ENCODE measurements at regions not wholly inside any gene's neighbourhood (a gene's known extent, or its start where the extent isn't known, plus 50 kb on each side); places are given as distances from the start of the nearest gene placed in this dataset.
A peak's percentile ranks its signal among the peaks of the same experiment; 100 is the strongest.
"Not testable (repeated sequence)": the region's sequence is repeated elsewhere in the genome, so short reads cannot be mapped to it uniquely, and the experiment has no call there.

DNA sequence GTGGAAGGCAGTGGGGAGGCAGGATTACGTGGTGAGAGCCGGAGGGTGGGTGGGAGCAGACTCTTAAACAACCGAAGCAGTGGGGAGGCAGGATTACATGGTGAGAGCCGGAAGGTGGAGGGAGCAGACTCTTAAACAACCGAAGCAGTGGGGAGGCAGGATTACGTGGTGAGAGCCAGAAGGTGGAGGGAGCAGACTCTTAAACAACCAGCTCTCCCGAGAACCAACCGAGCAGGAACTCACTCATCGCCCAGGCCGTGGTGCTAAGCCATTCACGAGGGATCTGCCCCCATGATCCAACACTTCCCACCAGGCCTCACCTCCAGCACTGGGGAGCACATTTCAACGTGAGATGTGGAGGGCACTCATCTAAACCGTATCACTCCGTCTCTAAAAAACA, 87.7 kb downstream of the RTP5 start:
- no peak for DNase-seq (ENCODE audit: low read depth)

DNA sequence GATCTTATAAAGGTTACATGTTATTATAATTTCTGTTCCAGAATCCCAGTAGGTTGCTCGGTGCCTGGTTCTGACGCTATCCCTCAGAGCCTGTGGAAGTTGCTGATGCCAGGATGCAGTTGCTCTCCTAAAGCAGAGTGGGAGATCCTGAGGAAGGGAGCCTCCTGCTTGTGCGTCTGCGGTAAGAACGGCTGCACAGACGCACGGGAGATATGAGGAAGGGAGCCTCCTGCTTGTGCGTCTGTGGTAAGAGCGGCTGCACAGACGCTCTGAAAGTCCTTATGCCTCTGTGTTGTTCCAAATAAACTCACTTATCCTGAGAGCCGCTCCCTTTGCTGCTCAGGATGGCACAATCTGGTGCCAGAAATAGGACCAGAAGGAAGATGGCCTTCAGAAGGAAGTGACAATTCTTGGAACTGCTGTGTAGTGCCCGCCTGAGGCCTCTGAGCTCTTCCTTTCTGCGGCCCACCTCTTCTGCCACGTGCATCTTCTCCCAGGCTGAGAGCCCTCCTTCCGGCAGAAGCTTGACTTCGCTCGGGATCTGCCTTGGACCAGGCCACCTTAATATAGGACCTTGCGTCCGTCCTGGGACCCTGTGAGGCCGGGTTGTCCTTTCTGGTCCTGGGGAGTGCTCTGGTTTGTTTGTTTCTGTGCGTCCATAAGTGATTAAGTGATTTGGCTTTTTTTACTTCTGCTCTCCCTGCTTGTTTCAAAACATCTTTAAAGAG, 89.5 kb downstream of the RTP5 start:
- DNase-seq (ENCODE audit: low read depth) = no peak

DNA sequence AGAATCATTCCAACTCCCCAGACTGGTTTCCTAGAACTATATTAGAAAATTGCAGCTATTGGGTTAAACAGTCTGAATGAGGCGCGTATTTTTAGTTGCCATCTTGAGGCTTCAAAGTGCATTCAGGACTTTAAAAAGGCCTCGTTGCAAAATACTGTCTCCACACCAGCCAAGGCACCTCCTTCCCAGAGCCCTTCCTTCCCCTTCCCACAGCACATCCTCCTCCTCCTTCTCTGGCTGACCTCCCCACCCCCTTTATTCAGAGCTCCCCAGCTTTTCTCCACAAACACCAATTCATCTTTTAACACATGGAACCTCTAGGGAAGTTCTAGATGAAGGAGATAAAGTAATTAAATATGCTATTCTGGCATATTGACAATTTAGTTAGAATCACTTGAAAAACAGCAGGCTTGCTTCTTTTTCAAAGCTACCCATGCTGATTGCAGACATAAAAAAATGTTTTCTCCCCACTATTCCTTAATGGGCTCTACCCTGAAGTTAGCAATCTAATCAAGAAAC, 90.3 kb downstream of the RTP5 start:
- DNase-seq (ENCODE audit: low read depth) = no peak

DNA sequence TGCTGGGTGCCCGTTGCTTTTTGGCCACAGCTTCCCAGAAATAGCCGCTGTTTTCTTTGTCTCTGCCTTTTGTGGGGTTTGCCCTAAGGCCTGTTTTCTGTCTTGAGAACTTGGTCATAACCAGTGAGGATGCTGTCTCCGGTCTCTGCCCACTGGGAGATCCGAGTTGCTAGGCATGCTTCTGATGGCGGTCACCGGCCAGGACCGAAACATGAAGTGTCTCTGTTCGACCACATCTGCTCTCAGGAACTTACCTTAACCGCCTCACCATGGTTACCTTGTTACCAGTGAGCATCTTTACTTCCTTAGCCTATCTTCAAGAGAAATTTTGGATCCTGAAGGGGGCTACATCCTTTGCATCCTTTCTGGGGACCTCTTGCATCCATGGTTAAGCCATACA, 91.9 kb downstream of the RTP5 start:
- DNase-seq (ENCODE audit: low read depth) = no peak

DNA sequence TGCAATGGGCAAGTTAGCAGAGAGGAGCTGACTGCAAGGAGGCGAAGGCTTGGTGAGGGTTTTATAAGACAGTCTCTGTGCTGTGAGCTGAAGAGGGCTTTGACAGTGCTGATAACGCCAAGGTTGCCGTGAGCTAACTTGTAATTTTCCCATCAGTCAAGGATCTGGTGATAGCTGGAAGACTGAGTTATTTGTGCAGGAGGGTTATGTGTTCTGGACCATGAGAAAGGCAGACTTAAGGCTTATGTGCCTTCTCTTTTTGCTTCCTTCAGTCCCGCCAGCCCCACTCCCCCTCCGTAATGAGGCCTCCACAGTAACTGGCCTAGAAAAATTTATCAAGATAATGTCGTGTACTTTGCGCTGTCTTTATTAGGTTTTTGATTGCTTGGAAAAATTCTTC, 94.6 kb downstream of the RTP5 start:
- DNase-seq (ENCODE audit: low read depth) = no peak

DNA sequence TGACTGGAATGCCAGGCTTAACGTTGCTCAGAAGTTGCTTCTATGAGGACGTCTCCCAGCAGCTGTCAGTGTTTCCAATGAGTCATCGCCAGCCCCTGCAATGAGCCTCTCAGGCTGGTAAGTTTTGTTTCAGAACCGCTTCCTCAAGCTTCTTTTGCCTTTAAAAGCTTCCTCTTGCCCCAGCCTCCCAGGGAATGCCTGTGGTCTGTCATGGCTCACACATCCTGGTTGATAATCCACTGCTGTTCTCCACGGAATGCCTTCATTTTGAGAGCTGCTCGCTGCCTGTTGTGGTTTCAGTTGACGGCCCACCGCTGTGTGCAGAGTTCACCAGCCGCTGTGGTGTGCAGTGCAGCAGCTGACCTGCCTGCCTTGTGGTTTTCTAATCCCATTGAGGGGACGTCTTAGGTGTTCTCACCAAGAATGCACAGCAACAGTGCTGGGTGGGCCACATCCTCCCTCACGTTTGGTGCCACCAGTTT, 96.4 kb downstream of the RTP5 start:
- DNase-seq (ENCODE audit: low read depth) = peak; percentile 90

DNA sequence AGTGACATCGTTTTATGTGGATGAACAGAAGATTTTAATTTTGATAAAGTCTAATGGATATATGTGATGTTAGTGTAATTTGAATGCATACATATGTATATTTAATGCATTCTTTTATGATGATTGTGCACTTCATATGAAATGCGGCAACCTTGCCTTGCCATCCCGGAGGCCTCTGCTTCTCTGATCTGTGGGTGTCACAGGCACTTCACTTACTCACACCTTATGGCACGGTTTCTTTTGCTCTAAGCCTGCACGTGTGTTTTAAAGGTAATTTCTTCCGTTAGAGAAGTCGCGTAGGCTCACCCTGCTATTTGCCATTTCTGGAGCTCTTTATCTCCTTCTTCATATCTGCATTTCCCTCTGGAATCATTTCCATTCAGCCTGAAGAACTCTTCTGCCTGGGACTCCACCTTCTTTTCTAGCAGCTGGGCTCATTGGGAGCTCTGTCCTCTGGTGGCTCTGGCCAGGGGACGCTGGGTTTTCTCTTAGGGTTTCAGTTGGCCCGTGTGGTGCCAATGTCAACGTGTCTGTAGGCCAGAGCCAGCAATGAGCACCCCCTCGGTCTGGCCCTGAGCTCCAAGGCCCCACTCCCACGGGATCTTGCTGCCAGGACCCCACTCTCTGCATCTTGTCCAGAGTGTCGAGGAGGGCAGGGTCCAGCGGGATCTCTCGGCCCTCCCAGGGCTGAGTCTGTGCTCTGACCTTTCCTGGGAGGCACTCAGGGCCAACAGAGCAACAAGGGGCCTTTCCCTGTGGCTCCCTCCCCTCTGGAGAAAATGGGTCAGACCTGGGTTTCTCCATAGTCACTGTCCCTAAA, 97.3 kb downstream of the RTP5 start:
- DNase-seq (ENCODE audit: low read depth) = no peak

DNA sequence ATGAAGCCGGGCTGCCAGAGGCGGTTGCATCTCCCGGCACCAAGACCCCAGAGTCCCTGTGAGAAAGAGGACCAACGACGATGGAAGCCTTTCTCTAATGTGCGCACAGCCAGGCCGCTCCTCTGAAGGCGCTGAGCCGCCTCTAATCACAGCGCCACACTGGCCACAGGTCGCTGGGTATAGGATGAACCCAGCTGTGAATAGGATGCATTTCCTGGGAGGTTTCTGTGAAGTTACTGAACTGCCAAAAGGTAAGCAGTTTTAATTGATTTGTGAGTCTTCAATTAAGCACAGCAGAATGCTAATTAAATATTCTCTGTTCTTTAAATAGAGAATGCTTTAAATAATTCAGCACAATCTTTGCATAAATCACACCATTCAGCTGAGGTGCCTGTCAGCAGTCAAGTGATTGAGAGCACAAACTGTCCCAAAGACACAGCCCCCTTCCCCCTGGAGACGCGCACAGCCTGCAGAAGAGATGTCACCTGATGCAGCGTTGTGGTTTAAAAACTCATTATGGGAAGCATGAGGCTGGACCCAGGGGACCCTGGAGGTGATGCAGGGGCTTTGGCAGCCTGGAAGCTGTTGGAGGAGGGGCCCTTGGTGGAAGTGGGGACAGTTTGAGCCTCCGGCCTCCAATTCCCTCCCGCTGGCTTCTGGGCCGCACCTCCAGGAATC, 98.1 kb downstream of the RTP5 start:
- DNase-seq (ENCODE audit: low read depth) = no peak

DNA sequence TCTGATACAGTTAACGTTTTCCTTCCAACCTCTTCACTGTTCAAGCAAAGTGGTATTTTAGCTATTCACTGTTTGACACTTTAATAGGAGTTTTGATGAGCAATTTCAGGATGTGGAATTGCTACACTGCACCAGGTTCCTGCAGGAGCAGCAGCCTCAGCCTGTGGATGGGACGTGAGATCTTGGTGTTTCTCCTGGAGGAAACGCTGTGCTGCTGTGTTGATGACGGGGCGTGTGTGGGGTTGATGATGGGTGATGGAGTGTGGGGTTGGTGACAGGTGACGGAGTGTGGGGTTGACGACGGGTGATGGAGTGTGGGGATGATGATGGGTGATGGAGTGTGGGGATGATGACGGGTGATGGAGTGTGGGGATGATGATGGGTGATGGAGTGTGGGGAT, 98.9 kb downstream of the RTP5 start:
- no peak for DNase-seq (ENCODE audit: low read depth)

DNA sequence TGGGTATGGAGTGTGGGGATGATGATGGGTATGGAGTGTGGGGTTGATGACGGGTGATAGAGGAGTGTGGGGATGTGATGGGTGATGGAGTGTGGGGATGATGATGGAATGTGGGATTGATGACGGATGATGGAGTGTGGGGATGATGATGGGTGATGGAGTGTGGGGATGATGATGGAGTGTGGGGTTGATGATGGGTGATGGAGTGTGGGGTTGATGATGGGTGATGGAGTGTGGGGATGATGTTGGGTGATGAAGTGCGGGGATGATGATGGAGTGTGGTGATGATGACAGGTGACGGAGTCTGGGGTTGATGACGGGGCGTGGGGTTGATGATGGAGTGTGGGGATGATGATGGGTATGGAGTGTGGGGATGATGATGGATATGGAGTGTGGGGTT, 99.7 kb downstream of the RTP5 start:
- not testable (repeated sequence) for DNase-seq (ENCODE audit: low read depth)

DNA sequence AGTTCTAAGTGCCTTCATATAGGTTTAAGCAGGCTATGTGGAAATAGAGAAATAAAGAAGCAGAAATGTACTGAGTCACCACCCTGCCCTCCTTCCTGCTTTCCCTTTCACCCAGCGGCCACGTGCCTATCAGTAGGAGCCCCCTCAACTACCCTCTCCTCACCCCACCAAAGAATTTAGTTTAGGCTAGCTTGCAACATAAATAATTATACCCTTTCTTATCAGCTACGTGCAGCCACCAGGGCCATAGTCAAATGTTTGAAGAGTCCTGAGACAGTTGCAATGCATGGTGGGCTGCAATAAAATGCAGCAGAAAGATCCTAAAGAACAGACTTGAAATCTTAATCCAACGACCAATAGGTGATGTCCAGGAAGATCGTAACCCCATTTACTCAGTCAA, 101.2 kb downstream of the RTP5 start:
- no peak for DNase-seq (ENCODE audit: low read depth)

DNA sequence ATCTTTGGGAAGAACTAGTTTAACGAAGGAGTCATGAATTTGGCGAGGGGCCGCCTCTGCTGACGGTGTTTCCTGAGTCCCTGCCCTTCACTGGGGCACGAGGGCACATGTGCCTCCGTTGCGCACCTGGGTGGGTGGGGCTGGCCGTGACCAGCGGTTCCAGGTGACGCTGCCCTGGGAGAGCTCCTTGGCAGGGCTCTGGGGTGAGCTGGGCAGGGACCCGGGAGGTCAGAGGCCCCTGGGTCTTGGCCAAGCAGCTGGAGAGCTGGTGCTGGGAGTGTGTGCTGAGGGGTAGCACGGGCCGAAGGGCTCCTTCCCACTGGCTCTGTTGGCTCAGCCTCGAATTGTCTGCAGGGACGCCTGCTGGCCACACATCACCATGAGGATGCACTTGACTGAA, 104.6 kb downstream of the RTP5 start:
- no peak for DNase-seq (ENCODE audit: low read depth)

DNA sequence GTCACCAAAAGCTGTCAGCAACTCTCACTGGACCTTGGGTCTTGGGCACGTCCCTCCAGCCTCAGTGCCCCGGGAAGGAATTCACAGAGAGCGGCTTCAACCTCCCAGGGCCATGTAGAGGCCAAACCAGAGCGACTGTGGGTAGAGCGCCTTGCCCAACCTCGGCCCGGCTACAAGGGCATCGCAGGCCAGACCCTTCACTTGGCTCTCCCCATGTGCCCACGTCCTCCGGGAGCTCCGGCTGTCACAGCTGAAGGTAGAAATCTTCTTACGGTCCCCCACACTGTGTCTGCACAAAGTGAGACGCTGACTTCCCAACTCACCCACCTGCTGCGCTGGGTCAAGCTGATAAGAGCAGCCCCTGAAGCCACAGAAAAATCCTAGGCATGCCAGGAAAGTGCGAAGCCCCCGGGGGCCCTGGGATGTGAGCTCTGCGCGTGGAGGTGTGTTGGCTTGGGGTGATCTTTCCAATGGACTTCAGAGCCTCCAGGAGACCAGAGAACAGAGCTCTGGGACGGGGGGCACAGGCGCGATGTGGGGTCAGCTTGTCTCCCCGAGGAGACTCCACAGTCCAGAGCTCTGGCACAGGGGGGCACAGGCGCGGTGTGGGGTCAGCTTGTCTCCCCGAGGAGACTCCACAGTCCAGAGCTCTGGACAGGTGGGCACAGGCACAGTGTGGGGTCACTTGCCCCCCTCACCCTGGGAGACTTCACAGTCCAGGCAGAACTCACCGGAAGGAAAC, 105.5 kb downstream of the RTP5 start:
- no peak for DNase-seq (ENCODE audit: low read depth)

DNA sequence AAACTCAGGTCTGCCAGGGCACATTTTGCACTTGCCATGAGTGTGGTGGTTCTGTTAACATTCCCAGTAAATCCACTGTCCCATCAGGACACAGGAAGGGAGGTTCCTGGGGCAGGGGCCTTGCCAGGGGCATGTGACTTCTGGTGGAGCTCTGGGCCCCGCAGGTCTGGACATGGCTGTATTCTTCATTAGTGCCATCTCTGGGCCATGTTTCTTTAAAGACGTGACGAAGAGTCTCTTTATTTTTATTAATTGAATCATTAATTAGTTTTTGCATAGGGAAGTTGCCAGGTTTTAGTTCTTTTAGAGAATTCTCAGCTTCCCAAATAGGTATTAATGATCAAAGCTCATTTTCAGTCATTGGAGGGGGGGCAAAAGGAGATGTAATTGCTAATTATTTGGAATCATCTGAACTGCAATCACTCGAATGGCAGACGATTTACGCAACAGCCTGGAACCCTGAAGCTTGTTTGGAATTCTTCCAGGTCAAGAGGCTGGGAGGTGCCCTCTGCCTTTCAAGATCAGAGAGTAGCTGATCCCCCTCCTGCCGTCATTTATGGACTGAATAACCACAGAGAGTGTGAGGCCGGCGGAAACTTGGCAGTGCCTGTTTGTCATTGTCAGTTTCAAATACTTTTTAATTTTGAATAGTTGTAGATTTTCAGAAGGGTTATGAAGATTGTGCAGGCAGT, 106.2 kb downstream of the RTP5 start:
- DNase-seq (ENCODE audit: low read depth) = no peak

DNA sequence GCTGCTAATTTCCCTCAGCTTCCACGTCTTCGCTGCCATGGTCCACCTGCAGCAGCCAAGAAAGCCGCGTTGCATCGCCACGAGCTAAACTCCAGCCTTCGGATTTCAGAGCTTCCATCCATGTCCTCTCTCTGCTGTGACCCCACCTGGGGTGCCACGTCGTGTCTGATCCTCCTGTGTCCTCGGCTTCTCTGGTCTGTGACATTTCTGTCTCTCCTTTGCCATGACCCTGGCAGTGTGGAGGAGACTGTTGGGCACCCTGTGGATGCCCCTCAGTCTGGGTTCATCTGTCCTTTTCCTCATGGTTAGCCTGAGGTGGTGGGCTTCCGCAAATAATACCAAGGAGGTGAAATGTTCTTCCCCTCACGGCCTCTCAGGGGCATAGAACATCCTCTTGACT, 106.8 kb downstream of the RTP5 start:
- no peak for DNase-seq (ENCODE audit: low read depth)

DNA sequence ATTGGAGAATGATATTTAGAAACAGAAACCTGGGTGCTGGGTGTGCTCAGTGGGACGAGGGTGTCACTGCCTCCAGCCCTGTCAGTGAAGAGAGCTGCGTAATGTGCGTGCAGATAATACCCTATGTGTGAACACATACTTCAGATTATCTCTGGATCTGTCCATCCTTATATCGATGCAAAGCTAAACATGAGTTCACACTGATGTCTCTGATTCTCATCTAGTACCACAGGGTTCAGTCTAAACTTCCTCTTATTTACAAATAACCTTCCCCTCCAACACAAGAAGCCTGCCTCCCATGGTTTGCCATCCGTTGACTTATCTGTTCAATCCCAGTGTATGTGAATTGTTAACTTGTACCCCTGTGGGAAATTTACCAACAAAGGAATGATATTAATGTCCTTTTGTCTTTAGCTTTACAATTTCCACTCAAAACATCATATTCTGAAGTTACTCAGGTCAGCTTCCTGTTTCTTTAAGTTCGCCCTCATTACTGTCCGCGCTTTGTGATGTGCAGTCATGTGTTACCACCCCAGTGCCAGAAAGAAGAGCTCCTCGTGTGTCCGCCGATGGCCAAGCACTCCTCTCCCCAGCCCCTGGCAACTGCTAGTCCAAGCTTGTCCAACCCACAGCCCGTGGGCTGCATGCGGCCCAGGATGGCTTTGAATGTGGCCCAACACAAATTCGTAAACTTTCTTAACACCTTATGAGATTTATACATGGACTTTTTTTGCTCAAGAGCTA, 108.2 kb downstream of the RTP5 start:
- DNase-seq (ENCODE audit: low read depth) = no peak

DNA sequence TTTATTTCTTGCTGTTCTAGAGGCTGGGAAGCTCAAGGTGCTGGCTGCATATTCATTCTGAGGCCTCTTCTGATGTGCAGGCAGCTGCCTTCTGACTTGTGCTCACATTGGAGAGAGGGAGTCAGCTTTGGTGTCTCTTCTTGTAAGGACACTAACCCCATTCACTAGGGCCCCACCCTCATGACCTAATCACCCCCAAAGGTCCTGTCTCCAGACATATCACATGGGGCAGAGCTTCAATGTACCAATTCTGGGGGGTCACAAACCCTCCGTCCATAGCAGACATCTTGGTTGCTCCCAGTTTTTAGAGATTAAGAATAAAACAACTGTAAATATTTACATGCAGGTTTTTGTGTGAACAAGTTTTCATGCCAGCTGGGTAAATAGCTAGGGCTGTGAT, 109.1 kb downstream of the RTP5 start:
- DNase-seq (ENCODE audit: low read depth) = no peak

DNA sequence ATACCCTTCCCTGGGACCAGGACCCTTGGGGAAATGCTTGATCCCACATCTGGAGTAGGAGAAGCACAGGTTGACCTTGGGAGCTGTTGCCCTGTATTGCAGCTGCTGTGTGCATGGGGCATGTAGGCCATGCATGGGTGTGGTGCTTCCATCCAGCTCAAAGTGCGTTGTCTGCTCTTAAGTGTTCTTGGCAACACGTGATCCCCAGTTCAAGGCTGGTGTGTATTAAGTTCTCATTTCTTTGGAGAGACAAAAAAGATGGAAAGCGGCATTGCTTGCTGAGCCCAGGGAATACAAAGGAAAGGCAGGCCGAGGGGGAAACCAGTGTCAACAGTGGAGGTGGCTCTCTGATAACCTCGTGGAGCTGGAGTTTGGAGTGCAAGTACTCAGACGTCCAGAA, 110.7 kb downstream of the RTP5 start:
- no peak for DNase-seq (ENCODE audit: low read depth)

DNA sequence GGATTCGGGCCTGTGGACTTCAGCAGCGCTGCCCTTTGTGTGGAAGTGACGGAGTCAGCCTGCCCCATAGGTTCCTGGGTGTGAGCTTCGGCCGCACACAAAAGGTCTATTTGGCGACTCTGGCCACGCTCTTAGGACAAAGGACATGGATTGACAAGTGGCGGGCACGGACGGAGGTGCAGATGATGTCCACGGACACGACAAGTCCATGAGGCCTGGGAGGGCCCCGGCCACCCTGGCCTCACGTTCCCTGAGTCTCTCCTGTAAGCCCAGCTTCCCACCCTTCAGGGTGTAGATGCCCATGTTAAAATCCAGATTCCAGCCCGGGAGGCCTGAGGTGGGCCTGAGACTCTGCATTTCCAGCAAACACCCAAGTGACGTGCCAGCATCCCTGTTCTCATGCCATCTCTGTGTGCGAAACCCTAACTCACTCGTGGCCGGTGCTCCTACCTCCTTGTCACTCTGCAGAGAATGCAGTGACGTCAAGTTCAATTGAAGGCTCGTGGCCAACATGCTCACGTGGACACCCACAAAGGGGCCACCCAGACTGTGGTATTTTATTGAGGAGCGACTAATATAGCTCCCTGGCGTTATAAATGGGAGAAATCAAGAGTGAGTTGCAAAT, 111.7 kb downstream of the RTP5 start:
- DNase-seq (ENCODE audit: low read depth) = peak; percentile 5
